Ramos (cell line): ENCODE measurements at regions not wholly inside any gene's neighbourhood (a gene's known extent, or its start where the extent isn't known, plus 50 kb on each side); places are given as distances from the start of the nearest gene placed in this dataset.
"Not testable (repeated sequence)": the region's sequence is repeated elsewhere in the genome, so short reads cannot be mapped to it uniquely, and the experiment has no call there.

Source experiments
- in situ Hi-C: fragments of 300-500 bp; cut with MboI; formaldehyde crosslinking; loops from one replicate; pipeline ENCODE4 v1.14.3; 2022; ENCODE audit warnings: low sequenced_read_pairs; ENCODE audit not compliant: unreplicated experiment

- in situ Hi-C loops = no loop called here
Observed at GRCh38 chrX:122119361-122119760, 1064.7 kb upstream of the GRIA3 start.

GRCh38 chrX:122122274-122122673 is 1061.8 kb upstream of the GRIA3 start:
- in situ Hi-C loops = no loop called here

- in situ Hi-C loops = no loop called here
Observed at GRCh38 chrX:122133478-122133877, 1050.6 kb upstream of the GRIA3 start.

DNA sequence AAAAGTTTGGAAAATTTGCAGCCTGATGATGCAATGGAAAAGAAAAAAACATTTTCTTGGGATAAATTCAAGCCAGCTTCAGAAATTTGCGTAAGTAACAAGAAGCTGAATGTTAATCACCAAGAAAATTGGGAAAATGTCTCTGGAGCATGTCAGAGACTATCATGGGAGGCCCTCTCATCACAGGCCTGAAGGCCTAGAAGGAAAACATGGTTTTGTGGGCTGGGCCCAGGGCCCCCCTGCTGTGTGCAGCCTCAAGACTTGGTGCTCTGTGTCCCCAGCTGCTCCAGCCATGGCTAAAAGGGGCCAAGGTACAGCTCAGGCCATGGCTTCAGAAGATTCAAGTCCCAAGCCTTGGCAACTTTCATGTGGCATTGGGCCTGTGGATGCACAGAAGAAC is 1049.8 kb upstream of the GRIA3 start:
- in situ Hi-C loops = no loop called here

GRCh38 chrX:122135070-122135469 is 1049.0 kb upstream of the GRIA3 start:
- in situ Hi-C loops = no loop called here

DNA sequence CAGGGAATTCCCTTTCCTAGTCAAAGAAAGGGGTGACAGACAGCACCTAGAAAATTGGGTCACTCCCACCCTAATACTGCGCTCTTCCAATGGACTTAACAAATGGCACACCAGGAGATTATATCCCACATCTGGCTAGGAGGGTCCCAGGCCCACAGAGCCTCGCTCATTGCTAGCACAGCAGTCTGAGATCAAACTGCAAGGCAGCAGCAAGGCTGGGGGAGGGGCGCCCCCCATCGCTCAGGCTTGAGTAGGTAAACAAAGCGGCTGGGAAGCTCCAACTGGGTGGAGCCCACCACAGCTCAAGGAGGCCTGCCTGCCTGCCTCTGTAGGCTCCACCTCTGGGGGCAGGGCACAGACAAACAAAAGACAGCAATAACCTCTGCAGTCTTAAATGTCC is 1043.9 kb upstream of the GRIA3 start:
- in situ Hi-C loops = not testable (repeated sequence)

GRCh38 chrX:122154019-122154418 is 1030.1 kb upstream of the GRIA3 start:
- in situ Hi-C loops = no loop called here

DNA sequence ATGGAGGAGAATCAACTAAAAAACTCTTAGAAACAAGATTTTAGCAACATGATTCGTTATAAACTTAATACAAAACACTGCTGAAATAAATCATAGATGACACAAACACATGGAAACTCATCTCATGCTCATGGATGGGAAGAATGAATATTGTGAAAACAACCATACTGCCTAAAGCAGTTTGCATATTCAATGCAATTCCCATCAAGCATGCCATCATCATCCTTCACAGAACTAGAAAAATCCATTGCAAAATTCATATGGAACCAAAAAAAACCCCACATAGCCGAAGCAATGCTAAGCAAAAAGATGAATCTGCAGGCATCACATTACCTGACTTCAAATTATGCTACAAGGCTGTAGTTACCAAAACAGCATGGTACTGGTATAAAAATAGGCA is 1015.8 kb upstream of the GRIA3 start:
- in situ Hi-C loops = no loop called here

GRCh38 chrX:122184791-122185190 is 999.3 kb upstream of the GRIA3 start:
- in situ Hi-C loops = no loop called here

DNA sequence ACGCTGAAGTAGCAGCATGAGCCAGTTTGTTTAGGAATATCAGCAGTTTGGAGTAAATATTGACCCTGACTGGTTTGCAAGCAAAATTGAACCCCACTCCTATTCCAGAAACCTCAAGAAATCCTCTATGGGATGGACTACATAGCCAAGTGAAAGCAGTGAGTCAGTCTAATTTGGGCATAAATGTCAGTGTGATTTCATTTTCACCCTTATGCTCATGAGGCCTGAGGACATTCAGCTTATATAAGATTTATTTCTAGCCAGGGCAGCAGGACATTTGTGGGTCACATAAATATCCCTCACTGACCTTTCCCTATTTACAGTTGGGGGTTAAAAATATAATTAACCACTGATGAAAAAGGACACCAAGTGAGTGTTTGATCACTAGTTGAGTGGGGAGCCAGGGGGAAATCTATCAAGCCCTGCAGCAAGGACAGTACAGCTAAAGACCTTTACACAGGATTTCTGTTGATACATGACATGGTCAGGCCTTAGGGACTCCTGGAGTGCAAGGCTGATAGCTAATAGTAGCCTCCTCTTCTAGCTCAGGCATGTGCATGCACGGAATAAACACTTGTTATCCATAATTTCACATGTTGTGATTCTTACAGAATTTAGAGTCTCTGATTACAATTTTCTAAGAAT is 996.9 kb upstream of the GRIA3 start:
- in situ Hi-C loops = no loop called here

DNA sequence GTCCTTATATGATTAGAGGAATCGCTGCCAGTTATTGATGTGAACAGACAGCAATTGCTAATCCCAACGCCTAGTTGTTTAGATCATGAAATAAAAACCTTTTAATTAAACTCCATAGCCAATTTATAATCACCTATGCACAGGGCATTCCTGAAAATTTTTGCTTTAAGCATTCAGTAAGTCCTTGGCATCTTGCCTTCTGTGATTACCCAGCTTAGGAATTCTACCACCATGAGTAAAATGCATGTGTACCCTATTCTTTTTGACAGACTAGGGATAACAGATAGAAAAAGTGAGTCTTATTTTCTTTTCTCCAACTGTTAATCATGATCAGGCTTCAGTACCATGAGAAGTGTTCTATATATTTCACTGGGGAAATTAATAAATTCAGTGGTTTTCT is 995.3 kb upstream of the GRIA3 start:
- in situ Hi-C loops = no loop called here

DNA sequence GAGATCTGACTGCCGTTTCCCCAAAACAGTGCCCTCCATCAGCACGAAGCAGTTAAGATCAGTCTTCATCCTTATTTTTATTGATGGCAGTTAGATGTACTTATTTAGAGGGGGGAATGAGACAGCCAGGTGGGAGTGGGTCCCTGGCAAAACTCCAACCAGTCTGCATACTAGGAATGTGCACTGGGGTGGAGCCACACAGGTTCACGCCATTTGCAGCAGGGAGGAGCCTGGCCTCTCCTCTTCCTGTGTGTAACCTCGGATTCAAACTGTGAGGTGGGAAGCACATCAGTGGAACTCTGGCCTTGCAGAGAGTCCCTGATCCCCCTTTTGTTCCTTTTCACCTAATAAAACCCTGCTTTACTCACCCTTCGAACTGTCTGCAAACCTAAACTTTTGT is 987.7 kb upstream of the GRIA3 start:
- in situ Hi-C loops = no loop called here

- in situ Hi-C loops = no loop called here
Observed at GRCh38 chrX:122203399-122203798, 980.7 kb upstream of the GRIA3 start.

GRCh38 chrX:122218666-122219065 is 965.4 kb upstream of the GRIA3 start:
- in situ Hi-C loops = no loop called here

DNA sequence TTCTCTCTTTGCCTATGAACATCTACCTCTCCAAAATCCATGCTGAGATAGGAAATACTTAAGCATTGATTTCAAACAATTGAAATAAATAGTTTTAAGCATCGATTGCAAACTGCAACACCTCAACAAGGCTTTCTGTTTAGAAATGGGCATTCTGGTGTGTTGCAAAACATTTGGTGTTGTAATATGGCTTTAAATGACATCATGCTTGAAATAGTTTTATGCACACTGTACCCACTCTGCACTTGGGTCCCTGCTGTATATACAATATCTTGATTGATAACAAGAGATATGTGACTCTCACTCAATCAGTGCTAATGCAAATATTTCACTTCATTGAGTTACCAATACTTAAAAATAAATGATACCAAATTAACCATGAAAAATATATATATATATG is 964.9 kb upstream of the GRIA3 start:
- in situ Hi-C loops = no loop called here

GRCh38 chrX:122219735-122220134 is 964.3 kb upstream of the GRIA3 start:
- in situ Hi-C loops = no loop called here

- in situ Hi-C loops = no loop called here
Observed at GRCh38 chrX:122220644-122221373, 963.3 kb upstream of the GRIA3 start.

DNA sequence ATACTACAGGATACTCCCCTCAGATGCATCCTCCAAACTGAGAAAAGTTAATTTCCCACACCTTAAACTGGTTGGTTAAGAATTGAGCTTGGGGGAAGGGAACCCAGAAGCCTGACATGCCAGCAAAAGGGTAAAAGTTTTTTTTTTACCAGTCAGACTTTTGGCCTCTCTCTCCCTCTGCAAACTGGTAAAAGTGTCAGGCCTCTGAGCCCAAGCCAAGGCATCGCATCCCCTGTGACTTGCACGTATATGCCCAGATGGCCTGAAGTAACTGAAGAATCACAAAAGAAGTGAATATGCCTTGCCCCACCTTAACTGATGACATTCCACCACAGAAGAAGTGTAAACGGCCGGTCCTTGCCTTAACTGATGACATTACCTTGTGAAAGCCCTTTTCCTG is 962.3 kb upstream of the GRIA3 start:
- in situ Hi-C loops = not testable (repeated sequence)

DNA sequence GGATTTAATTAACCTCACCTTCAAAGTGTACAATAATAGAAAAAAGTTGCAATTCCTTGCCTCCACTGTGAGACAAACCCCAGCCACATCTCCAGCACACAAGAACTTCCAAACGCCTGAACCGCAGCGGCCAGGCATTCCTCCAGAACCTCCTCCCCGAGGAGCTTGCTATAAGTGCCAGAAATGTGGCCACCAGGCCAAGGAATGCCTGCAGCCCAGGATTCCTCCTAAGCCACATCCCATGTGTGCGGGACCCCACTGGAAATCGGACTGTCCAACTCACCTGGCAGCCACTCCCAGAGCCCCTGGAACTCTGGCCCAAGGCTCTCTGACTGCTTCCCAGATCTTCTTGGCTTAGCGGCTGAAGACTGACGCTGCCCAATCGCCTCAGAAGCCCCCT is 959.9 kb upstream of the GRIA3 start:
- in situ Hi-C loops = not testable (repeated sequence)

- in situ Hi-C loops = no loop called here
Observed at GRCh38 chrX:122238801-122239200, 945.3 kb upstream of the GRIA3 start.

- in situ Hi-C loops = no loop called here
Observed at GRCh38 chrX:122241959-122242358, 942.1 kb upstream of the GRIA3 start.

DNA sequence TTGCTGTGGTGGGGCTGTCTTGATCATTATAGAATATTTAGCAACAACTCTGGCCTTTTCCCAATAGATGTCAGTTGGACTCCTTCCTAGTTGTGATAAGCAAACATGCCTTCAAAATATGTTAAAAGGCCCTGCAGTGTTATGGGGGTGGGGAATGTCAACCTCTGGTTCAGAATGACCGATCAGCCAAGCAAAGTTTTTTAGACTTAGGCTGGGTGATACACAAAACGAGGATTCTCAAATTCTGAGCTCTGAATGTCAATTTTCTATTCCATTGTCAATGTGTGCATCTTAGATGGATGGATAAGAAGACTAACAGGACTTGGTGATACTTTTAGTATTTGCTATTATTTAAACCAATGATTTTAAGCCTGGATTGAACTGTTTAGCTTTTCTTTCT is 940.0 kb upstream of the GRIA3 start:
- in situ Hi-C loops = no loop called here
